ENCODE measurements at regions not wholly inside any gene's neighbourhood (a gene's known extent, or its start where the extent isn't known, plus 50 kb on each side); places are given as distances from the start of the nearest gene placed in this dataset.

DNA sequence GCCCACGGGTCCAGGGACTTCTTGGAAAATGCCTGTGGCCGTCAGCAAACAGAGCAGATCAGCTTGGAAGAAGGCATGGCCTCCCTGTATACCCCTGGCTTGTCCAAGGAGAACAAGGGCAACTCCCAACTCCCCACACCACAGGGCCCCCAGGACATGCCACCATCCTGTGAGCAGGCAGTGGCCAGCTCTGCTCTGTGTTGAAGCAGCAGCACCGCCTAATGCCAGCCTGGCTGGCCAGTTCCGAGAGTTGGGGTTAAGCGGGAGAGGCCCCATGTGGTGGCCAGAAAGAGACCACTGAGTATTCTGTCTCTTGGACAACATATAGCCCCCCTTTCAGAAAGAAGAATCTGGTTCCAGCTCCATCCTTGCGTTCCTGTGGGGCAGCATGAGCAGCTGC lies 209.2 kb downstream of the CTTN start:
- TF ChIP-seq, protein P1, sequence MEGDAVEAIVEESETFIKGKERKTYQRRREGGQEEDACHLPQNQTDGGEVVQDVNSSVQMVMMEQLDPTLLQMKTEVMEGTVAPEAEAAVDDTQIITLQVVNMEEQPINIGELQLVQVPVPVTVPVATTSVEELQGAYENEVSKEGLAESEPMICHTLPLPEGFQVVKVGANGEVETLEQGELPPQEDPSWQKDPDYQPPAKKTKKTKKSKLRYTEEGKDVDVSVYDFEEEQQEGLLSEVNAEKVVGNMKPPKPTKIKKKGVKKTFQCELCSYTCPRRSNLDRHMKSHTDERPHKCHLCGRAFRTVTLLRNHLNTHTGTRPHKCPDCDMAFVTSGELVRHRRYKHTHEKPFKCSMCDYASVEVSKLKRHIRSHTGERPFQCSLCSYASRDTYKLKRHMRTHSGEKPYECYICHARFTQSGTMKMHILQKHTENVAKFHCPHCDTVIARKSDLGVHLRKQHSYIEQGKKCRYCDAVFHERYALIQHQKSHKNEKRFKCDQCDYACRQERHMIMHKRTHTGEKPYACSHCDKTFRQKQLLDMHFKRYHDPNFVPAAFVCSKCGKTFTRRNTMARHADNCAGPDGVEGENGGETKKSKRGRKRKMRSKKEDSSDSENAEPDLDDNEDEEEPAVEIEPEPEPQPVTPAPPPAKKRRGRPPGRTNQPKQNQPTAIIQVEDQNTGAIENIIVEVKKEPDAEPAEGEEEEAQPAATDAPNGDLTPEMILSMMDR (IDR thresholded peaks at IDR 0.05): no peak
- TF ChIP-seq EZH2 (IDR thresholded peaks at IDR 0.05): no peak

Measured in neural progenitor cell (in vitro differentiated cells).